ENCODE measurements at regions not wholly inside any gene's neighbourhood (a gene's known extent, or its start where the extent isn't known, plus 50 kb on each side); places are given as distances from the start of the nearest gene placed in this dataset.

GRCh38 chr17:59510611-59511010 lies 54.8 kb upstream of the DHX40 start:
- TF ChIP-seq REST (IDR thresholded peaks at IDR 0.05; ENCODE audit: insufficient replicate concordance, low read depth) (no peak), CTCF (IDR thresholded peaks at IDR 0.05; ENCODE audit: insufficient read depth, low read length) (no peak)
